Kidney epithelial cell (primary cell): ENCODE measurements at regions not wholly inside any gene's neighbourhood (a gene's known extent, or its start where the extent isn't known, plus 50 kb on each side); places are given as distances from the start of the nearest gene placed in this dataset.

Experiments
- DNase-seq: peaks from one replicate; pipeline ENCODE4 v3.0.0-alpha.2; 2010; ENCODE audit warnings: low read depth
- H3K27me3 ChIP-seq: 2 replicates; pipeline ENCODE4 v1.6.0; 2011; ENCODE audit warnings: low read length; ENCODE audit not compliant: control insufficient read depth, insufficient read depth
- H3K36me3 ChIP-seq: 2 replicates; pipeline ENCODE4 v1.5.1; 2011; ENCODE audit warnings: low read length; ENCODE audit not compliant: control insufficient read depth, insufficient read depth
- H3K4me3 ChIP-seq: 2 replicates; pipeline ENCODE4 v1.5.1; 2011; ENCODE audit warnings: low read depth, mild to moderate bottlenecking, control low read depth, low read length
- CTCF ChIP-seq: IDR thresholded peaks from 2 replicates; pipeline ENCODE4 v1.5.1; 2011; ENCODE audit warnings: mild to moderate bottlenecking, moderate library complexity, low read length, control low read depth, inconsistent platforms; ENCODE audit not compliant: insufficient read depth, poor library complexity, severe bottlenecking

GRCh38 chr3:22161315-22161714, 410.3 kb upstream of the ZNF385D start:
- no peaks in the 10 kb centered on the region for H3K27me3 ChIP-seq
- TF ChIP-seq CTCF, result no peak
- no peak for DNase-seq
- H3K36me3 ChIP-seq, result no peaks in the 10 kb centered on the region
- no peak overlapping the region for H3K4me3 ChIP-seq

GRCh38 chr3:22170370-22170769, 419.4 kb upstream of the ZNF385D start:
- DNase-seq, result no peak
- Histone ChIP-seq H3K27me3 (no peaks in the 10 kb centered on the region), H3K36me3 (no peaks in the 10 kb centered on the region), H3K4me3 (no peak overlapping the region)
- no peak for TF ChIP-seq CTCF

GRCh38 chr3:22172964-22173363, 422.0 kb upstream of the ZNF385D start:
- Histone ChIP-seq H3K4me3 (no peak overlapping the region), H3K36me3 (no peaks in the 10 kb centered on the region), H3K27me3 (no peaks in the 10 kb centered on the region)
- DNase-seq, result no peak
- no peak for TF ChIP-seq CTCF

GRCh38 chr3:22175947-22176346, 424.9 kb upstream of the ZNF385D start:
- no peaks in the 10 kb centered on the region for H3K27me3 ChIP-seq
- TF ChIP-seq CTCF, result no peak
- no peak for DNase-seq
- H3K4me3 ChIP-seq, result no peak overlapping the region
- H3K36me3 ChIP-seq, result no peaks in the 10 kb centered on the region

- Histone ChIP-seq H3K27me3 (no peaks in the 10 kb centered on the region), H3K4me3 (no peak overlapping the region), H3K36me3 (no peaks in the 10 kb centered on the region)
- DNase-seq, result no peak
- TF ChIP-seq CTCF, result no peak
Observed at GRCh38 chr3:22176911-22177310, 425.9 kb upstream of the ZNF385D start.

GRCh38 chr3:22189616-22190015, 438.6 kb upstream of the ZNF385D start:
- no peak for DNase-seq
- TF ChIP-seq CTCF, result no peak

More at GRCh38 chr3:22189616-22190015, 438.6 kb upstream of the ZNF385D start:
- Histone ChIP-seq H3K27me3 (no peaks in the 10 kb centered on the region), H3K36me3 (no peaks in the 10 kb centered on the region), H3K4me3 (no peak overlapping the region)
